Left lobe of liver (tissue), 2 donors: ENCODE measurements at regions not wholly inside any gene's neighbourhood (a gene's known extent, or its start where the extent isn't known, plus 50 kb on each side); places are given as distances from the start of the nearest gene placed in this dataset.

Experiments
- ATAC-seq: fragments of 200-7000 bp; cut with Tn5 transposase; one replicate; pipeline ENCODE4 v1.9.1; 2020; ENCODE audit warnings: mild to moderate bottlenecking, moderate library complexity
- DNase-seq: peaks from one replicate; pipeline ENCODE4 v3.0.0-alpha.2; 2020; ENCODE audit warnings: low spot score
- donor health status: DM: no; HTN: no; CAD: no; lungs with moderate emphysema.
- donor health status: DM: no; HTN: yes; CAD: no.

DNA sequence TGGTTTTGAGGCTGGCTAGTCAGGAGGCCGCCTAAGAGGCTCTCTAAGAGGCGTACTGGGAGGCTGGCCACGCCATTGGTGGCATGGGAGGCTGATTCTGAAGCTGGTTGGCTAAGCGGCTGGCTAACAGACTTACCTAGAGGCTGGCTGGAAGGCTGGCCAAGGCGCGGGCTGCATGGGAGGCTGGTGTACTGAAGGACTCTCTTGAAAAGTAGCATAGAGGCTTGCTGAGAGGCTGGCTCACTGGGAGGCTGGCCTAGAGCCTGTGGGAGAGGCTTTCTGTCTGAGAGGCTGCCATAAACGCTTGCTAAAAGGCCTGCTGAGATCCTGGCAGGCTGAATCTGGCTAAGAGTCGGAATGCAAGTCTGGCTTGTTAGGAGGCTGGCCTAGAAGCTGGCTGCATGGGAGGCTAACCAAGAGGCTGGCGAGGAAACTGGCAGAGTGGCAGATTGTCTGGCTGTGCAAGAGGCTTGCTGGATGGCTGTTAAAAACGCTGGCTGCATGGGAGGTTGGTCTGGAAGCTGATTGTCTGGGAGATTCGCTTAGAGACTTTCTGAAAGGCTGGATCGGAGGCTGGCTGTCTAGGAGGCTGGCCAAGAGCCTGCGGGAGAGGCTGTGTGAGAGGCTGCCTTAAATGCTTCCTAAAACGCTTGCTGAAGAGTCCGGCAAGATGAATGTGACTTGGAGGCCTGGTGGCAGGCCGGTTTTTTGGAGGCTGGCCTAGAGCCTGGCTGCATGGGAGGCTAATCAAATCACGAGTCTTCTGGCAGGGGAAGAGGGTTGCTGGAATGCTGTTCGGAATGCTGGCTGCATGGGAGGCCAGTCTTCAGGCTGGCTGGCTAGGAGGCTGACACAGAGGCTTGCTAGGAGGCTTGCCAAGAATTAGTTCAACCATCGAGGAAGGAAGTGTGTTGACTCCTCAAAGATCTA lies 134.2 kb downstream of the OR13A1 start:
- no peak for ATAC-seq

DNA sequence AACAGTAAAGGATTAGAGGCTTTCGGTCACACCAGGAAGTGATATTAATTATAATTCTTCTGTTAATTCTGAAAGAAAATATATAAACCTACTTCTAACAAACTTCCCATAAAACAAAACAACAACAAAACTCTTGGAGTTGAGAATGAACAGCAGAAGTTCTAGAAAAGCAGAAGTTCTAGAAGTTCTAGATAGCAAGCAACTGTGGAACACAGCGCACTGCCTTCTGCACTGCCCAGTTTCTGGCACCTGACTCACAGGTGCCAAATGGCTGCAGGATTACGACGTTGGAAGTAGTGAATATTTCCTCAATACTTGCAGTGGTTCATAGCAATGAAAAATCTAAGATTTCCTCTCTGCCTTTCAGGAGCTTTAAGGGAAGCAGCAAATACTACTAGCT lies 132.2 kb downstream of the OR13A1 start:
- DNase-seq (no peak), ATAC-seq (no peak)

More for the DNA sequence above, 134.2 kb downstream of the OR13A1 start:
- DNase-seq, result no peak

DNA sequence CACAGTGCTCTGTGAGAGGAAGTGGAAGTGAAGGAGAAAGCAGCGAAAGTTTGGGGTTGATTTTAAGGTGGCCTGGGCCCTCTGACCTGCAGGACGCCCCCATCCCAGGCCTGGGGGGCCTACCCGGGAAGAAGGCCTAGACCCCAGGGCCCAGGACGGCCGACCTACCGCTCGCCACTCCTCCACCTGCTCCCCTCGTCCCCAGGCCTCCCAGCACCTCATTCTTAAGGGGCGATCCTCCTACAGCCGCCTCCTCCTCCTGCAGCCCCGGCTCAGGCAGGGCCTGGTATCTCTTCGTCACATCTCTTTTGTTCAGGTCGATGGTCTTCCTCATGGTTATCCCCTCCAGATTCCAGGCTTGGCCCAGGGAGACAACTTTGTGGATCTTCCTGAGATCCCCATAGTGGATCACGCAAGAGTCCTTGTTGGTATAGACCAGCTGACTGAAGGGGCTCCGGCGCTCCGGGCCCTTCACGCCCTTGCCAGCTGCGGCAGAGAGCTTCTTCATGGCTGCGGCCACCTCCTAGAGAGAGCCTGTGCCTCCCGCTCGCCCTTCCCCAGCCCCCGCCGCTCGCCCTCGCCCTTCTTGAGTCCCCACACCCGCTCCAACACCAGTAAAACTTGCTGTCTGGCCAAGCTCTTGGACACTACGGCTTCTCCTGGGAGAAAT lies 117.5 kb downstream of the OR13A1 start:
- DNase-seq, result no peak
- ATAC-seq, result no peak

DNA sequence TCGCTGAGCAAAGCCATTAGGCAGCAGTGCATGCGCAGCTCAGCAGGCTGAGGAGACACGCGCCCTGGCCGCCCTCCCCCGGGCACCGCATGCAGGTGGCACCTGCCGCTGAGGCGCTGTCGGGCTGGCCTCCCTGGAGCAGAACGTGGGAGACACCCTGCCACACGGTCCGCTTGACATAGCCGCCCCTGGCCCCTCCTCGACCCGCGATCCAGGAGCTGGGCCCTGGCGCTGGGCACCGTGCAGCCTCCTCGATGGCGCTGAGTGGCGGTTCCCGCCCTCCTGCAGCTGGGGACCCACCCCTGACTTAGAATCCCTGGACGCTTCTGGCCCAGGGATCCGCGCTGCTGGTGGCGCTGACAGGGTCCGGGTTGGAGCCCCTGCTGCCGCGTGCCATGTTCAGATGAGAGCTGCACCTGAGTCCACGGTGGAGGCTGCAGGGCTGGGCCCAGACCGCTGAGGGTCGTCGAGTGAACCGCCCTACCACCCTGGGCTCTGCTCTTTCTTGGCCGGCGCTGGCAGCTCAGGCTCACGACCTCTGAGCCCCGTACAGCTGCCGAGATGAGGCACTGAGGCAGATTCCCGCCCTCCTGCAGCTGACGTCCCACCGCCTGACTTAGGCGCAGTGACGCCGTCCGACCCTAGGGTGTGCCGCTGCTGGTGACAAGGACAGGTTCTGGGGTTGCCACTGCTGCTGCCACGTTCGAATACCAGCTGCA lies 116.8 kb downstream of the OR13A1 start:
- no peak for DNase-seq
- ATAC-seq, result no peak

GRCh38 chr10:45199205-45199740 lies 116.1 kb downstream of the OR13A1 start:
- DNase-seq (no peak), ATAC-seq (no peak)

DNA sequence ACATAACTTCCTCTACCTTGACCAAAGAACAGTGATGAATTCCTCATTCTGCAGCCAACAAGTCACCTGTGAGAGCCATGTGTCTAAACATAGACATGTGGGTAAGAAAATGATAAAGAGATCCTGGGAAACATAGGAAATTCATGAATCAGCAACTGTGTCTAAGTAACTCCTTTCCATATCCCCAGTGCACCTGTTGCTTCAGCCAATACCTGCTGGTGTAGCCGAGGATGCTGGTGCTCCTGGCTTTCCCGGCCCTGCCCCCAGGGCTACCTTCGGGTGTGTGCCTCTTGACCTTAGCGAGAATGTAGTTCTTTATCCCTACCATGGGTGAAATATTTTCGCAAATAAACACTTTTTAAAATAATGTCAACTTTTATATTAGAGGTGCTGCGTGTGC lies 114.1 kb downstream of the OR13A1 start:
- no peak for ATAC-seq
- no peak for DNase-seq

GRCh38 chr10:45202242-45202641 lies 113.2 kb downstream of the OR13A1 start:
- ATAC-seq (no peak), DNase-seq (no peak)

GRCh38 chr10:45204954-45205775 lies 110.2 kb downstream of the OR13A1 start:
- ATAC-seq, result no peak
- no peak for DNase-seq

GRCh38 chr10:45209888-45210287 lies 105.5 kb downstream of the OR13A1 start:
- no peak for DNase-seq
- no peak for ATAC-seq

DNA sequence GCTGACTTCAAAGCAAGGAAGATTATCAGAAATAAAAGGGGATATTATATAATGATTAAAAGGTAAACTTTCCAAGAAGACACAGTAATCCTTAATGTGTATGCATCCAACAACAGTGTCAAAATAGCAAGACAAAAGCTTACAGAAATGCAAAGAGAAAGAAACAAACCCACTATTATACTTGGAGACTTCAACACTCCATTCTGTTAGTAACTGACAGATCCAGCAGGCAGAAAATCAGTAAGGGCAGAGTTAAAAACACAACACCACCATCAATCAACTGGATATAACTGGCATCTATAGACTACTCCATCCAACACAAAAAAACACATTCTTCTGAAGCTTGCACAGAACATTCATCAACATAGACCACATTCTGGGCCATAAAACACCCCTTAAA lies 103.8 kb downstream of the OR13A1 start:
- no peak for ATAC-seq

DNA sequence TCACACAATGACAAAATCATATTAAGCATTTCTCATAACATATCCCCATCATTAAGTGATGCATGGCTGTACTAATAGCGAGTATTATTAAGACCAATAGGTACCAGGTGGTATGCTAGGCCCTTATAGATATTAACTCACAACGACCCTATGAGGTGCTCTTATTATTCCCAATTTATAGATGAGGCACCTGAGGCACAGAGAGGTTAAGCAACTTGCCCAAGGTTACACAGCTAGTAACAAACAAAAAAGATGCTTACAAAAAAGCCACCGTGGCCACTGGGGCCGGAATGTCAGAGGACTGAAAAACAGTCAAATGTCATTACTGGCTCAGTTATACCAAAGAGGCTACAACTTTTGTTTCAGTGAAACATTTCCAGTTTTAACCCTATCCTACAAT lies 96.0 kb downstream of the OR13A1 start:
- DNase-seq, result no peak
- no peak for ATAC-seq

More for the DNA sequence above, 103.8 kb downstream of the OR13A1 start:
- DNase-seq, result no peak

DNA sequence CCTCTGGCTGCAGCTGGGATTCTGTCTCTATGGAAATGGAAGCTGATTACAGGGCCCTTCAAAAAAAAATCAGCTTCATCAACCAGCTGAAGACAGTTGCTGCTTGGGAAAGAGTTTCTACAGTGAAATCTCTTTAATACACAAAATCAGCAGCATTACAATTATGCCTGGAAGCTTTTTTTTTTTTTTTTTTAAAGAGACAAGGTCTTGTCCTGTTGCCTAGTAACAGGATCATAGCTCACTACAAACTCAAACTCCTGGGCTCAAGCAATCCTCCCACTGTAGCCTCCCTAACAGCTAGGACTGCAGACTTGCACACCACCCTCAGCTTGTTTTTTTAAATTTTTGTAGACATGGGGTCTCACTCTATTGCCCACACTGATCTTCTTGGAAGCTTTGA lies 94.5 kb downstream of the OR13A1 start:
- DNase-seq (no peak), ATAC-seq (no peak)

DNA sequence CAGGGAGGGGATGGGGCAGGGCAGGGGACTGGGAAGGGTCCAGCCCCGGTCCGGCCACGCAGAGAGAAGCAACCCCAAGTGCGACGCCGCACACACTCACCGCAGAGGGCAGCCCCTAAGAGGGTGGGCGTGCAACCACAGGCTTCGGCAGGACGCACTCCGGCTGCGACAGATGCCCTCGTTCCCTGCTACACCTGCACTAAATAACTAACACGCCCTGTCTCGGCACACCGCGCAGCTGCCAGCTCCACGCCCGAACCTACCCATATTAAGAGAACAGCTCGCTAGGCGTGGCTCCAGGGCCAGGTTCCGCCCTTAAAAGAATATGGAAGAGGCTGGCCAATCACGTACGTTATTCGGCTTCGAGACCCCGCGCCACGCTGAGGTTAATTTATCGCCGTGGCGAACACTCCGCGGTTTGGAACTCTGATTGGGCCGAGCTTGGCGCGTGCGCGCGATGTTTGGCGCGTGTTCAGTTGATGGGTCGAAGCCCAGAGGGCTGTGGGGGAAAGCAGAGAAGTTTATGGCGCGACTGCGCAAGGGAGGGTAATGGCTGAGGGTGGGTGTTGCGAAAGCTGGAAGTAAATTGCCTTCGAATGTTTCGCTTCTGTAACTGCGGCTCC lies 91.1 kb downstream of the OR13A1 start:
- ATAC-seq (no peak), DNase-seq (no peak)

DNA sequence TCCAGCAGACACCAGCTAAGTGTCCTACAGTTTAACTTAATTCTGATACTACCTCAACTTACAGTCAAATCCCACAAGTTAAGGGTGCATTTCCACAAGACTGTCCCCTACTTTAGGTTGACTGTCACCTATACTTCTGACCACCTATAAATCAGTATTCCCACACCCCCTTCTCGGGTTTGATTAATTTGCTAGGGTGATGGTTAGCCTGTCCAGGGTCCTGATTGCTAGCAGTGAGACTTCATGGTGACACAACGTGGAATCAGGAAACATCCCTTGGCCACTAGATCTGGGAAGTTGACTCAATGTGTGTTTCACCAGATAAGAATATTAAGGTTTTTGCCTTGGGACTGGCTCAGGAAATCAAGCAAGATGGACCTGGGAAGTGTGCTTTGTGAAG lies 88.4 kb downstream of the OR13A1 start:
- no peak for DNase-seq
- ATAC-seq, result no peak

DNA sequence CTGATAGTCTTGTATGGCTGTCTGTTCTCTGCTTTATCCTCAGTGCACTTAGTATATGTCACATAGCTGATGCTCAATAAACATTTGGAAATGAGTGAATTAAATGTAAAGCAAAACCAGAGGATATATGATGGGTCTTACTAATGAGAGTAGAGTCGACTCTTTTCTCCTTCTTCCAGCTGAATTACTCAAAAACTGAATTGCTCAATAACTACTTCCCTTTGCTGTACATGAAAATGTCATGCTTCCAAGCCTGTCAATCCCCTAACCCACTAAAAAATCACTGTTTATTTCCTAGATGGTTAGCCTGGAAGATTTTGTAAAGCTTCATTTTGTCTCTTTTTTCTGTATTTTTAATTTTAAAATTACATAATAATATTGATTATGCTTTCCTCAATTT lies 88.0 kb downstream of the OR13A1 start:
- no peak for ATAC-seq

GRCh38 chr10:45229823-45230222 lies 85.6 kb downstream of the OR13A1 start:
- ATAC-seq, result no peak
- DNase-seq, result no peak

More for the DNA sequence above, 88.0 kb downstream of the OR13A1 start:
- DNase-seq, result no peak

- ATAC-seq, result peak; percentile 100
Observed at GRCh38 chr10:45235260-45235769, 80.1 kb downstream of the OR13A1 start.

GRCh38 chr10:45235798-45236220 lies 79.6 kb downstream of the OR13A1 start:
- DNase-seq, result no peak
- no peak for ATAC-seq

More at GRCh38 chr10:45235260-45235769, 80.1 kb downstream of the OR13A1 start:
- peak; percentile 67 for DNase-seq

- ATAC-seq (no peak), DNase-seq (no peak)
Observed at GRCh38 chr10:45238896-45239295, 76.5 kb downstream of the OR13A1 start.

DNA sequence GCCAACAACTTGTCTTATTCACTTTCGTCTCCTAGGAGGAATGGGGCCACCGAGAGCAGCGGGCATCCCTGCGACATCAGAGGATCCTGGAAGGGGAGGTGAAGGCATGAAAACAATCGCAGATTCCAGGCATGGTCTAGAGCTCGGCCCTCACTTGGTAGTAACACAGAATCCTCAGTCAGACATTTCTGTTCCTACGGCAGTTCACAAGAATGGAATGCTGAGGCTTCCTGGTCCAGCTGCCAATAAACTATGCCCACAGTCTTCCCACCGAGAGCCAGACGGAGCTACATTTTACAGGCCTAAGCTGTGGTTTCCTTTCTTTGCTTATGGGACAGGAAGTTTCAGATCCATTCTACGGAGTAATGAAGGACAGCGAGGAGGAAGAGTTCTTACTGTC lies 75.8 kb downstream of the OR13A1 start:
- DNase-seq (no peak), ATAC-seq (no peak)
